OCI-LY1 (cell line): ENCODE measurements at regions not wholly inside any gene's neighbourhood (a gene's known extent, or its start where the extent isn't known, plus 50 kb on each side); places are given as distances from the start of the nearest gene placed in this dataset.

Experiments
- CTCF ChIP-seq: fragments of 200-600 bp; sonication (generic), shearing (Covaris generic); IDR thresholded peaks from 2 replicates; pipeline ENCODE4 v1.5.1; 2017; ENCODE audit warnings: mild to moderate bottlenecking, antibody characterized with exemption, low read length, moderate library complexity, mixed read lengths
- EZH2 ChIP-seq: fragments of 200-600 bp; sonication (generic), shearing (Covaris generic); IDR thresholded peaks from 2 replicates; pipeline ENCODE4 v1.8.0; 2017; ENCODE audit warnings: borderline replicate concordance, mixed run types, mild to moderate bottlenecking, antibody characterized with exemption, low read length, moderate library complexity, mixed read lengths

- TF ChIP-seq CTCF, result no peak
- no peak for TF ChIP-seq EZH2
Observed at GRCh38 chr2:33958591-33958990, 359.5 kb upstream of the FAM98A start.
